GM13977 (cell line): ENCODE measurements at regions not wholly inside any gene's neighbourhood (a gene's known extent, or its start where the extent isn't known, plus 50 kb on each side); places are given as distances from the start of the nearest gene placed in this dataset.

Experiments
- DNase-seq: peaks from one replicate; pipeline ENCODE4 v3.0.0; 2012; ENCODE audit warnings: low spot score
- in situ Hi-C: fragments of 300-500 bp; cut with MboI; formaldehyde crosslinking; loops from one replicate; pipeline ENCODE4 v1.12.0; 2022; ENCODE audit warnings: low sequenced_read_pairs, low pct_unique_long_range_greater_than_20kb, mixed read lengths, inconsistent platforms; ENCODE audit not compliant: unreplicated experiment
- TF ChIP-seq, protein P1 (sequence below): IDR thresholded peaks from 2 replicates; pipeline ENCODE4 v1.5.1; 2012; ENCODE audit warnings: mild to moderate bottlenecking, control low read depth; ENCODE audit not compliant: insufficient read depth; ENCODE audit errors: extremely low read depth, missing control alignments

DNA sequence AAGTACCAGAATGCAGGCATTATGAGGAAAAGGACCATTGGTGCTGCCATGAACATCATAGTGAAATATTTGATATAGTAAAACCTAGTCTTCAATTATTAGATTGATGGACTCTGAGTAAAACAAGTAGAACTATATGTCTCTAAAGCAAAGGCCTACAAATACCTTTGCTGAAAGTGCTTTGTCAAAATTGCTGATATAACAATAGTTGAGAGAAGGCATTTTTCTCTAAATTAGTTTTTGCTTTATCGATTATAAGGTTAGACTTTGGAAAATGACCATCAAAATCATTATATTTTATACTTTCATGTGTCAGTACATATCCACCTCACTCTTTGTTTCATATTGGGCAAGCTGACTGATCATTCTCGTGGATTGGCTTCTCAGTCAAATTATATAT is 836.0 kb upstream of the FBXO33 start:
- in situ Hi-C loops: no loop called here
- TF ChIP-seq, protein P1, sequence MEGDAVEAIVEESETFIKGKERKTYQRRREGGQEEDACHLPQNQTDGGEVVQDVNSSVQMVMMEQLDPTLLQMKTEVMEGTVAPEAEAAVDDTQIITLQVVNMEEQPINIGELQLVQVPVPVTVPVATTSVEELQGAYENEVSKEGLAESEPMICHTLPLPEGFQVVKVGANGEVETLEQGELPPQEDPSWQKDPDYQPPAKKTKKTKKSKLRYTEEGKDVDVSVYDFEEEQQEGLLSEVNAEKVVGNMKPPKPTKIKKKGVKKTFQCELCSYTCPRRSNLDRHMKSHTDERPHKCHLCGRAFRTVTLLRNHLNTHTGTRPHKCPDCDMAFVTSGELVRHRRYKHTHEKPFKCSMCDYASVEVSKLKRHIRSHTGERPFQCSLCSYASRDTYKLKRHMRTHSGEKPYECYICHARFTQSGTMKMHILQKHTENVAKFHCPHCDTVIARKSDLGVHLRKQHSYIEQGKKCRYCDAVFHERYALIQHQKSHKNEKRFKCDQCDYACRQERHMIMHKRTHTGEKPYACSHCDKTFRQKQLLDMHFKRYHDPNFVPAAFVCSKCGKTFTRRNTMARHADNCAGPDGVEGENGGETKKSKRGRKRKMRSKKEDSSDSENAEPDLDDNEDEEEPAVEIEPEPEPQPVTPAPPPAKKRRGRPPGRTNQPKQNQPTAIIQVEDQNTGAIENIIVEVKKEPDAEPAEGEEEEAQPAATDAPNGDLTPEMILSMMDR: no peak
- DNase-seq: no peak

DNA sequence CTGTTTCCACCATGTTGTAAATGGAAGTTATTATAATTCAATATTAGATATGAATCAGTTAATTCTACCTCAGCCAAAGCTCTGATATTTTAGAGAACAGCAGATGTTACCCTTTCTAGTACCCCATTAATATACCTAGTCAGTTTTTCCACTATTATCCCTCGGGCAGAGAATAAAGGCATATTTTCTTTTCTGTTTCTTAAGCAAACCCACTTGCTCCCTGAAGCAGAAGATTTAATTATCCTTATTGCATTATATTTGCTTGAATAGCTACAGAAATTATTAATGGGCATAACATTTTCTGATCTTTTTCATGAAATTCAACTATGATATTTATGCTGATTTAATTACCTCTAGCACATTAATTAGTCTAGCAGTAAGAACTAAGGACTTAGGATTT is 832.9 kb upstream of the FBXO33 start:
- in situ Hi-C loops: no loop called here
- no peak for DNase-seq
- TF ChIP-seq, protein P1: no peak

DNA sequence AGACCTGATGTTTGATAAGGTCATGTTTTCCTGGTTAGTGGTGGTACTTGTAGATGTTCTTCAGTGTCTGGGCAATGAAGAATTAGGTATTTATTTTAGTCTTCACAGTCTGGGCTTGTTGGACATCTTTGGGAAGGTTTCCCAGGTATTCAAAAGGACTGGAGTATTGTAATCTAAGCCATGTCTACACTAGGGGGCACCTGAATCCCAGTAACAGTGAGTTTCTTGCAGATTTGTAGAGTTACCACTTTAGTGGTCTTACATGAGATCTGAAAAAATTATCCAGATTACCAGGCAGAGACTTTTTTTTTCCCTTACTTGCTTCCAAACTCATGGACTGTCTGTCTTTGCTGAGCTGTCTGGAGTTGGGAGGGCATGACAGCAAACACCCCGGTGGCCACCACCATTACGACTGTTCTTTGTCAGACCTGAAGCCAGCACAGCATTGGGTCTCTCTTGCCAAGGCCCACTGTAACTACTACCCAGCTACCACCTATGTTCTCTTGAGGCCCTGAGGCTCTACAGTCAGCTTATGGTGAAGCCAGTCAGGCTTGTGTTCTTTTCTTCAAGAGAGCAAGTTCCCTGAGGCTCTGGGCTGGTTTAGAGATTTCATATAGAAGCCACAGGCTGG is 820.7 kb upstream of the FBXO33 start:
- no peak for DNase-seq
- TF ChIP-seq, protein P1: no peak
- in situ Hi-C loops: no loop called here

DNA sequence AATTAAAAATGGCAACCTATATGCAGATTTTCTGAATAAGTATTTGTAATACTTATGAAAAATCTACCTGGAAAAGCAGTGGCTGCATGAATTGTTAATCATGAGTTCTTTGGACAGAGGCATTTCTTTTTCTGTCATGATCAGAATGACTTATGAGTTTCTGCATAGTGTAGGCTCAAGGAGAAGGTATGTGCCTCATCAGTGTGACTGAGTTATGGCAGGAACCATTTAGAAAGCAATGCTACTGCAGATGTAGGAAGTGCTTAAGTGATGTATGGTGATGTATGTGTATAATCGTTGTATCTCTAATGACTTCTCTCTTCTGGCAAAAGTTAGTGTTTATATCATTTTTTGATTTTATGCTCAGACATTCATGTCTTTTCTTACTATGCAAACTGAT is 816.4 kb upstream of the FBXO33 start:
- TF ChIP-seq, protein P1: no peak
- in situ Hi-C loops: no loop called here
- DNase-seq: no peak

DNA sequence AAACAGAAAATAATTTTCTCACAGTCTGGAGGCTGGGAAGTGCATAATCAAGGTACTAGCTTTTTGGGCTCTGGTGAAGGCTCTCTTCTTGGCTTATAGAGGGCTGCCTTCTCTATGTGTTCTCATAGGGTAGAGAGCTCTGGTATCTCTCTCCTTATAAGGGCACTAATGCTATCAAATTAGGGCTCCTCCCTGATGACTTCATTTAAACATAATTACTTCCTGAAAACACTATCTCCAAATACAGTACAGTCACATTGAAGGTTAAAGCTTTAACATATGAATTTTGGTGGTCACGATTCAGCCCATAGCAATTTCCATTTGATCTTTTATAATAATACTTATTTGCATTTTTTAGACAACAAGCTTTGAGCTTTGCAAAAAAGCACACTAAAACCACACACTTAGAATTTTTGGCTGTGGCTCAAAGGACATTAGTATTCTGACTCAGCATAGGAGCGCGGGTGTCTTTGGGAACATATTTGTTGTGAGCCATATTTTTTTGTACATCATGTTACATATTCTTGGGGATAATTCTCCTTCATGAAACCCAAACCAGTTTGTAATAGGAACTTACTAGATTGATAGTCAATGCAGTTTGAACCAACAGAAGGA is 808.1 kb upstream of the FBXO33 start:
- TF ChIP-seq, protein P1: no peak
- in situ Hi-C loops: no loop called here
- DNase-seq: no peak

DNA sequence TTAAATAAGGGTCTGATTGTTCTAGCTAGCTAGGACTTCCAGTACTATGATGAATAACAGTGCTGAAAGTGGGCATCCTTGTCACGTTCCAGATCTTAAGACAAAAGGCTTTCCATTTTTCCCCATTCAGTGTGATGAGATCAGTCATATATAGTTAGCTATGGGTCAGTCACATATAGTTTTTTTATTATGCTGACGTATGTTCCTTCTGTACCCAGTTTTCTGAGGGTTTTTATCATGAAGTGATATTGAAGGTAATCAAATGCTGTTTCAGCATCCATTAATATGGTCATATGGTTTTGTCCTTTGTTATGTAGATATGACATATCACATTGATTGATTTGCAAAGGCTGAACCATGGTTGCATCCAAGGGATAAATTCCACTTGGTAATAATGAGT is 800.1 kb upstream of the FBXO33 start:
- TF ChIP-seq, protein P1: no peak
- DNase-seq: no peak
- in situ Hi-C loops: no loop called here
